K562 (cell line): ENCODE measurements at regions not wholly inside any gene's neighbourhood (a gene's known extent, or its start where the extent isn't known, plus 50 kb on each side); places are given as distances from the start of the nearest gene placed in this dataset.

Experiments
- ATAC-seq: fragments of 200-7000 bp; cut with Tn5 transposase; 3 replicates; pipeline ENCODE4 v1.9.1; 2020; ENCODE audit warnings: moderate library complexity
- BruUV-seq: library from RNA; stranded (reverse); fragments of 400-500 nt; replicated peaks from 2 replicates; lab custom pipeline; 2021; lab: Mats Ljungman, UMichigan
- CTCF ChIA-PET: fragments of 300-600 bp; formaldehyde crosslinking; extraction: SDS; loops from one replicate; lab custom pipeline; 2021; ENCODE audit warnings: low intra/inter-chr PET ratio; lab: Yijun Ruan, JAX
- POLR2A ChIA-PET: fragments of 300-600, 350-650 bp; sonication (Branson Sonifier 250); formaldehyde crosslinking; extraction: SDS; loops from one replicate; lab custom pipeline; 2021; ENCODE audit warnings: antibody characterized with exemption, inconsistent platforms; lab: Yijun Ruan, JAX
- DNase-seq, 4 experiments: peaks; one replicate each; pipeline versions ENCODE4 v3.0.0 to v3.0.0-alpha.2; 2011 to 2018; ENCODE audit warnings: low spot score in 3 of 4, mixed read lengths in 3 of 4; ENCODE audit errors: extremely low read depth in 1 of 4
- FAIRE-seq: peaks from 2 replicates; lab custom pipeline; 2011; peaks lifted over from hg19 to GRCh38; lab: Jason Lieb, UNC
- H2AFZ ChIP-seq: 2 replicates; pipeline ENCODE4 v1.6.0; 2011; ENCODE audit warnings: low read depth, low read length, control low read depth, inconsistent platforms
- H3K27ac ChIP-seq: fragments of 200-600 bp; 3 replicates; pipeline ENCODE4 v1.8.0; 2011; ENCODE audit warnings: low read depth, mild to moderate bottlenecking, control low read depth, inconsistent platforms, low read length, moderate library complexity, mixed read lengths; ENCODE audit errors: extremely low read depth
- H3K27me3 ChIP-seq, 2 experiments: fragments of 300-600 bp in 1 of 2; 2 replicates in 1 of 2; 3 replicates in 1 of 2; pipeline versions ENCODE4 v1.6.0 to v1.8.0; 2011; ENCODE audit warnings: inconsistent platforms in 2 of 2, low read length in 2 of 2, mild to moderate bottlenecking in 1 of 2, mixed read lengths in 1 of 2, moderate library complexity in 1 of 2; ENCODE audit not compliant: control insufficient read depth in 2 of 2, insufficient read depth in 2 of 2
- H3K36me3 ChIP-seq: fragments of 300-600 bp; 3 replicates; pipeline ENCODE4 v1.8.0; 2011; ENCODE audit warnings: mild to moderate bottlenecking, low read length, inconsistent platforms; ENCODE audit not compliant: control insufficient read depth, insufficient read depth
- H3K4me1 ChIP-seq, 2 experiments: fragments of 200-600 bp in 1 of 2; replicated peaks in 1 of 2; 2 replicates in 1 of 2; 3 replicates in 1 of 2; pipeline versions ENCODE4 v1.5.1 to v1.8.0; 2011; ENCODE audit warnings: inconsistent platforms in 2 of 2, low read length in 2 of 2, mild to moderate bottlenecking in 1 of 2, mixed read lengths in 1 of 2, moderate library complexity in 1 of 2; ENCODE audit not compliant: control insufficient read depth in 2 of 2, insufficient read depth in 2 of 2
- H3K4me2 ChIP-seq: 2 replicates; pipeline ENCODE4 v1.6.1; 2011; ENCODE audit warnings: low read length, control low read depth, inconsistent platforms, mixed read lengths; ENCODE audit not compliant: insufficient read depth
- H3K4me3 ChIP-seq: fragments of 200-600 bp; sonication (generic), shearing (Covaris generic); 2 replicates; pipeline ENCODE4 v1.5.1; 2016; ENCODE audit warnings: control low read depth, inconsistent platforms
- H3K79me2 ChIP-seq: fragments of 200-600 bp; 3 replicates; pipeline ENCODE4 v1.8.0; 2011; ENCODE audit warnings: low read length, inconsistent platforms; ENCODE audit not compliant: control insufficient read depth, insufficient read depth
- H3K9ac ChIP-seq, 2 experiments: 2 replicates each; pipeline versions ENCODE4 v1.6.0 to v1.6.1; 2011; ENCODE audit warnings: low read depth in 2 of 2, low read length in 2 of 2, control low read depth in 1 of 2, inconsistent platforms in 1 of 2, mild to moderate bottlenecking in 1 of 2, mixed read lengths in 1 of 2; ENCODE audit not compliant: insufficient read depth in 1 of 2
- H3K9me1 ChIP-seq: one replicate; pipeline ENCODE4 v1.6.0; 2011; ENCODE audit warnings: inconsistent platforms, mild to moderate bottlenecking, low read length, moderate library complexity; ENCODE audit not compliant: control insufficient read depth, insufficient read depth
- H3K9me3 ChIP-seq: replicated peaks from 2 replicates; pipeline ENCODE4 v1.5.1; 2011; ENCODE audit warnings: low read depth, low read length, inconsistent platforms; ENCODE audit not compliant: control insufficient read depth, insufficient read depth
- H4K20me1 ChIP-seq: replicated peaks from 2 replicates; pipeline ENCODE4 v1.6.1; 2011; ENCODE audit warnings: low read length, inconsistent platforms, mixed read lengths; ENCODE audit not compliant: control insufficient read depth, insufficient read depth
- ETV1 ChIP-seq: fragments of 450-650 bp; conservative IDR thresholded peaks from 2 replicates; pipeline ENCODE4 v1.6.1; 2016; ENCODE audit warnings: missing genetic modification characterization, control low read depth, low read depth, missing compliant biosample characterization
- GATA2 ChIP-seq: sonication (generic); formaldehyde crosslinking; IDR thresholded peaks from 2 replicates; pipeline ENCODE4 v1.4.0; 2020; ENCODE audit warnings: mild to moderate bottlenecking, missing genetic modification reagents
- NBN ChIP-seq: fragments of 450-650 bp; IDR thresholded peaks from 2 replicates; pipeline ENCODE4 v1.6.1; 2016; ENCODE audit warnings: low read depth, mild to moderate bottlenecking
- RBM17 ChIP-seq: fragments of 200-400 bp; formaldehyde crosslinking; IDR thresholded peaks from 2 replicates; pipeline ENCODE4 v1.6.1; 2017; ENCODE audit warnings: low read depth, mild to moderate bottlenecking, low read length, borderline replicate concordance
- THRAP3 ChIP-seq: fragments of 450-650 bp; IDR thresholded peaks from 2 replicates; pipeline ENCODE4 v1.6.1; 2016; ENCODE audit warnings: mild to moderate bottlenecking, inconsistent platforms, borderline replicate concordance
- ZNF76 ChIP-seq: fragments of 250-450 bp; sonication (Bioruptor Pico); IDR thresholded peaks from 2 replicates; pipeline ENCODE4 v1.4.0; 2020; ENCODE audit warnings: mild to moderate bottlenecking, moderate library complexity, borderline replicate concordance
- WGBS: fragments of 100-300 bp; shearing (Covaris generic); methylation state at CpG from one replicate; pipeline ENCODE4 v1.1.6; 2016; ENCODE audit warnings: low coverage, mixed read lengths; ENCODE audit not compliant: insufficient coverage; ENCODE audit errors: missing lambda C conversion rate; 5-methylcytosine and 5-hydroxymethylcytosine counted together
- in situ Hi-C: fragments of 300-500 bp; cut with MboI; formaldehyde crosslinking; loops from 4 replicates; pipeline ENCODE4 v1.15.0; 2018; ENCODE audit warnings: inconsistent platforms, mixed read lengths
- intact Hi-C: fragments of 100-400 bp; cut with micrococcal nuclease; formaldehyde crosslinking; loops from 2 replicates; pipeline ENCODE4 v1.14.2; 2022
- TF ChIP-seq, protein P1 (sequence below), 2 experiments: fragments of 450-650 bp; IDR thresholded peaks; 2 replicates each; pipeline ENCODE4 v1.6.1; 2016

DNA sequence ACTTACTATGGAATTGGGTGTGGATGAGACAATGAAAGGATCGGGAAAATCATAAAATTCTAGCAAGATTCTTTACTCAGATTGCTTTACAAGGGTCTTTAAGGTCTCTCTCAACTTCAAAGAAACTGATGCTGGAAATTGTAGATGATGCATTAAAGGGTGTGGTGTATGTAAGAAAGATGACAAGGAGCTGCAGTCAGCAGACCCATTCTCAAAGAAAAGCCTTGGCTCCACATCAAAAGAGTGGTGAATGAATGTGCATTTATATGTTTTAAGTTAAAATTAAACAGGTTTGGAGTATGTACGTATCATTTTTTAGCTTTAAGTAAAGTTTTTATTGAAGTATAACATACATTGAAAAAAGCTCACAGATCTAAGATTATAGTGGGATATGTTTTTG is 194.5 kb downstream of the C12orf75 start:
- no peaks in the 10 kb centered on the region for H3K36me3 ChIP-seq
- no peak overlapping the region for H3K27ac ChIP-seq
- WGBS: 0% methylated on average over 2 of the region's 2 CpGs
- H3K4me2 ChIP-seq: no peak overlapping the region
- TF ChIP-seq, protein P1, sequence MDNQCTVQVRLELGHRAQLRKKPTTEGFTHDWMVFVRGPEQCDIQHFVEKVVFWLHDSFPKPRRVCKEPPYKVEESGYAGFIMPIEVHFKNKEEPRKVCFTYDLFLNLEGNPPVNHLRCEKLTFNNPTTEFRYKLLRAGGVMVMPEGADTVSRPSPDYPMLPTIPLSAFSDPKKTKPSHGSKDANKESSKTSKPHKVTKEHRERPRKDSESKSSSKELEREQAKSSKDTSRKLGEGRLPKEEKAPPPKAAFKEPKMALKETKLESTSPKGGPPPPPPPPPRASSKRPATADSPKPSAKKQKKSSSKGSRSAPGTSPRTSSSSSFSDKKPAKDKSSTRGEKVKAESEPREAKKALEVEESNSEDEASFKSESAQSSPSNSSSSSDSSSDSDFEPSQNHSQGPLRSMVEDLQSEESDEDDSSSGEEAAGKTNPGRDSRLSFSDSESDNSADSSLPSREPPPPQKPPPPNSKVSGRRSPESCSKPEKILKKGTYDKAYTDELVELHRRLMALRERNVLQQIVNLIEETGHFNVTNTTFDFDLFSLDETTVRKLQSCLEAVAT (IDR thresholded peaks at IDR 0.05): no peak
- TF ChIP-seq, all 486 proteins: peak for 0
- Histone ChIP-seq H2AFZ (no peak overlapping the region), H3K4me3 (no peak overlapping the region), H4K20me1 (no peaks in the 10 kb centered on the region), H3K4me1 (no peaks in the 10 kb centered on the region), H3K9me1 (no peaks in the 10 kb centered on the region), H3K9me3 (no peaks in the 10 kb centered on the region), H3K9ac (no peak overlapping the region), H3K79me2 (no peaks in the 10 kb centered on the region), H3K27me3 (no peaks in the 10 kb centered on the region)
- intact Hi-C loops: no loop called here
- no TSS peak for BruUV-seq
- ATAC-seq (no peak), FAIRE-seq (no peak), DNase-seq (no peak)
- POLR2A ChIA-PET: interaction anchor here (0.5 to 0.6 kb wide), 2 partner anchors 82 to 460 kb away, joined by 3 read pairs; no protein-coding TSS in a partner anchor
- CTCF ChIA-PET: no interaction called here
- in situ Hi-C loops: no loop called here

DNA sequence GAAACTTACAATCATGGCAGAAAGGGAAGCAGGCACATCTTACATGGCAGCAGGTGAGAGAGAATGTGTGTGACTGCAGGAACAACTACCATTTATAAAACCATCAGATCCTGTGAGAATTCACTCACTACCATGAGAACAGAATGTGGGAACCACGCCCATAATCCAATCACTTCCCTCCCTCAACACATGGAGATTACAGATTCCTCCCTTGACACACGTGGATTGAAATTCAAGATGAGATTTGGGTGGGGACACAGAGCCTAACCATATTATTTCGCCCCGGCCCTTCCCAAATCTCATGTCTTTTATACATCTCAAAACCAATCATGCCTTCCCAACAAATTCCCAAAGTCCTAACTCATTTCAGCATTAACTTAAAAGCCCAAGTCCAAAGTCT is 203.6 kb downstream of the C12orf75 start:
- POLR2A ChIA-PET: no interaction called here

More for the DNA sequence above, 203.6 kb downstream of the C12orf75 start:
- Histone ChIP-seq H4K20me1 (no peaks in the 10 kb centered on the region), H3K27me3 (no peaks in the 10 kb centered on the region), H3K9me1 (no peaks in the 10 kb centered on the region), H3K9ac (no peak overlapping the region), H3K9me3 (no peaks in the 10 kb centered on the region; the same call in 1 of the 2 replicates), H3K27ac (no peak overlapping the region), H3K4me1 (no peaks in the 10 kb centered on the region), H2AFZ (no peak overlapping the region), H3K4me2 (no peak overlapping the region), H3K36me3 (no peaks in the 10 kb centered on the region), H3K79me2 (no peaks in the 10 kb centered on the region), H3K4me3 (no peak overlapping the region)
- in situ Hi-C loops: no loop called here
- ATAC-seq (no peak), FAIRE-seq (no peak), DNase-seq (no peak)
- TF ChIP-seq NBN: no peak
- no peak for TF ChIP-seq RBM17
- TF ChIP-seq ETV1 (tag): no peak
- TF ChIP-seq ZNF76: no peak
- TF ChIP-seq GATA2 (CRISPR knock-in tag): no peak
- no peak for TF ChIP-seq THRAP3
- WGBS: 4% methylated on average over 4 of the region's 4 CpGs
- no TSS peak for BruUV-seq
- intact Hi-C loops: no loop called here
- CTCF ChIA-PET: no interaction called here
